Upper lobe of left lung (tissue), 4 donors: ENCODE measurements at regions not wholly inside any gene's neighbourhood (a gene's known extent, or its start where the extent isn't known, plus 50 kb on each side); places are given as distances from the start of the nearest gene placed in this dataset.

Experiments used
- CTCF ChIP-seq, 6 experiments: fragments of 450-650 bp in 4 of 6; fragments of 200-600 bp in 2 of 6; sonication (generic) in 2 of 6; IDR thresholded peaks; one replicate each; pipeline ENCODE4 v1.5.1; 2016 to 2019; ENCODE audit warnings: antibody characterized with exemption in 6 of 6
- EP300 ChIP-seq, 4 donors: sonication (generic); formaldehyde crosslinking; IDR thresholded peaks; one replicate each; pipeline ENCODE4 v1.5.1; 2017; ENCODE audit warnings: antibody characterized with exemption in 4 of 4, control low read depth in 2 of 4
- POLR2A ChIP-seq, 4 donors: fragments of 450-650 bp; IDR thresholded peaks; one replicate each; pipeline ENCODE4 v1.5.1; 2016 to 2017; ENCODE audit warnings: antibody characterized with exemption in 4 of 4, mild to moderate bottlenecking in 2 of 4

GRCh38 chr4:24112466-24112865 lies 222.6 kb upstream of the PPARGC1A start:
- TF ChIP-seq CTCF (IDR thresholded peaks at IDR 0.05) (no peak), POLR2A (IDR thresholded peaks at IDR 0.05) (no peak), EP300 (IDR thresholded peaks at IDR 0.05) (no peak)
